ENCODE measurements at regions not wholly inside any gene's neighbourhood (a gene's known extent, or its start where the extent isn't known, plus 50 kb on each side); places are given as distances from the start of the nearest gene placed in this dataset.

DNA sequence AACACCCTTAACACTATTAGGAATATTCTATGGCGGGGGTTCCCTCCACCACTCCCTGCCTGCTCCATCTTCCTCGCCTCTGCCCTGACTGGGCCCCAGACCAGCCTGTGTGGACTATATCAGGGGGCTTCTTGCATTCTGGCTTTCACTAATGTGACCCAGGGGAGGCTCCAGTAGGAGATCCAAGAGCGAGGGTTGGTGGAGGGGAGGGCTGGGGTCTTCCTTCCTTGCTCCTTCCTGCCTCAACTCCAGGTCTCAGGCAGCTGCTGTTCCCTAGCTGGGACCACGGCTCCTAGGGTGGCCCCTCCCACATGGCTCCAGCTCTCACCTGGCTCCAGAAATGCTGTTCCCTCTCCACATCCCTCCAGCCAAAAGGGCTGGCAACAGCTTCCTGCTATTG is 257.4 kb downstream of the MATN1 start:
- no peak for TF ChIP-seq TOE1 (CRISPR knock-in tag; IDR thresholded peaks at IDR 0.05)
- no peak for TF ChIP-seq ZFP41 (CRISPR knock-in tag; IDR thresholded peaks at IDR 0.05; ENCODE audit: borderline replicate concordance)
- TF ChIP-seq POLR2AphosphoS5 (IDR thresholded peaks at IDR 0.05; ENCODE audit: low read depth, low read length): no peak
